Bronchial epithelial cell (primary cell): ENCODE measurements at regions not wholly inside any gene's neighbourhood (a gene's known extent, or its start where the extent isn't known, plus 50 kb on each side); places are given as distances from the start of the nearest gene placed in this dataset.
A peak's percentile ranks its signal among the peaks of the same experiment; 100 is the strongest.

Experiments used
- DNase-seq: peaks from one replicate; pipeline ENCODE4 v3.0.0-alpha.2; 2010; ENCODE audit warnings: low read depth
- FAIRE-seq: peaks from 2 replicates; lab custom pipeline; 2011; peaks lifted over from hg19 to GRCh38; lab: Jason Lieb, UNC
- H3K27me3 ChIP-seq: 2 replicates; pipeline ENCODE4 v1.5.1; 2011; ENCODE audit warnings: low read length; ENCODE audit not compliant: control insufficient read depth, insufficient read depth
- H3K36me3 ChIP-seq: 2 replicates; pipeline ENCODE4 v1.5.1; 2011; ENCODE audit warnings: low read length; ENCODE audit not compliant: control insufficient read depth, insufficient read depth
- H3K4me3 ChIP-seq: 2 replicates; pipeline ENCODE4 v1.5.1; 2011; ENCODE audit warnings: mild to moderate bottlenecking, low read depth, low read length, control low read depth
- TF ChIP-seq, protein P1 (sequence below): IDR thresholded peaks from 2 replicates; pipeline ENCODE4 v1.5.1; 2011; ENCODE audit warnings: mild to moderate bottlenecking, moderate library complexity, low read length, control low read depth, inconsistent platforms; ENCODE audit not compliant: insufficient read depth, severe bottlenecking

GRCh38 chr2:62354771-62355561, 151.0 kb downstream of the TMEM17 start:
- TF ChIP-seq, protein P1, sequence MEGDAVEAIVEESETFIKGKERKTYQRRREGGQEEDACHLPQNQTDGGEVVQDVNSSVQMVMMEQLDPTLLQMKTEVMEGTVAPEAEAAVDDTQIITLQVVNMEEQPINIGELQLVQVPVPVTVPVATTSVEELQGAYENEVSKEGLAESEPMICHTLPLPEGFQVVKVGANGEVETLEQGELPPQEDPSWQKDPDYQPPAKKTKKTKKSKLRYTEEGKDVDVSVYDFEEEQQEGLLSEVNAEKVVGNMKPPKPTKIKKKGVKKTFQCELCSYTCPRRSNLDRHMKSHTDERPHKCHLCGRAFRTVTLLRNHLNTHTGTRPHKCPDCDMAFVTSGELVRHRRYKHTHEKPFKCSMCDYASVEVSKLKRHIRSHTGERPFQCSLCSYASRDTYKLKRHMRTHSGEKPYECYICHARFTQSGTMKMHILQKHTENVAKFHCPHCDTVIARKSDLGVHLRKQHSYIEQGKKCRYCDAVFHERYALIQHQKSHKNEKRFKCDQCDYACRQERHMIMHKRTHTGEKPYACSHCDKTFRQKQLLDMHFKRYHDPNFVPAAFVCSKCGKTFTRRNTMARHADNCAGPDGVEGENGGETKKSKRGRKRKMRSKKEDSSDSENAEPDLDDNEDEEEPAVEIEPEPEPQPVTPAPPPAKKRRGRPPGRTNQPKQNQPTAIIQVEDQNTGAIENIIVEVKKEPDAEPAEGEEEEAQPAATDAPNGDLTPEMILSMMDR: no peak
- FAIRE-seq (no peak), DNase-seq (peak; percentile 56)
- Histone ChIP-seq H3K36me3 (no peaks in the 10 kb centered on the region), H3K27me3 (no peaks in the 10 kb centered on the region), H3K4me3 (no peak overlapping the region)

DNA sequence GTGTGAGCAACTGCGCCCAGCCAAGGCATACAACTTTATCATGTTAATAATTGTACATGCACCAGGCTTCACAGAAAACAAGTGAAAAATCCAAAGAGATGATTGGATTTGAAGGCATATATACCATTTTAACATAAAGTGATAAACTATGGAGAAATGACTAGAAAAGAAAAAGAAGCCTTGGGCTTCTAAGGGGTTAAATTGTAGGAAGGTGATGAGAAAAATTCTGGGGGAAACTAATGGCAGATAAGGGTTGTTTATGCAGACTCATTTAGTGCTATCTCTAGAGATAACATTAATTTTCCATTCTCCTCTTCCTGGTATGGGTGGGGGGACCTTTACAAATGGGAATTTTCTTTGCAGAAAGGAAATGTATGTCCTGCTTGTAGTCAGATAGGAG, 154.0 kb downstream of the TMEM17 start:
- no peak for FAIRE-seq
- Histone ChIP-seq H3K27me3 (no peaks in the 10 kb centered on the region), H3K4me3 (no peak overlapping the region), H3K36me3 (no peaks in the 10 kb centered on the region)
- no peak for DNase-seq
- TF ChIP-seq, protein P1: no peak

DNA sequence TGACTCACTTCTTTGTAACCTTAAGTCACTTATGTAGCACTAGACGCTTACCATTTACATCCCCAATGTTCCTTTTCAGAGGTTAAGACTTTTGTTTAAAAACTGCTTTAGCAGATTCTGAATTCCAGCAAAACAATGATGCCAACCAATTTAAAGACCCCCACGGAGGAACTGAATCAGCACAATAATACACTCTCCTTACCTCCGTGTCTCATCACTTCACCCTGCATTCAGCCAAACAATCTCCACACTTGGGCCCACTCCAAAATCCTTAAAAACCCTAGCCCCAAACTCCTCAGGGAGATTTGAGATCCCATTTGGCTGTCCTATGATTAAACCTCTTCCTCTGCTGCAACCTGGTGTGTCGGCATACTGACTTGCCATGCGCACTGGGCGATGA, 153.9 kb downstream of the B3GNT2 start:
- H3K36me3 ChIP-seq: no peaks in the 10 kb centered on the region
- H3K27me3 ChIP-seq: no peaks in the 10 kb centered on the region
- no peak for DNase-seq
- no peak overlapping the region for H3K4me3 ChIP-seq
- no peak for FAIRE-seq
- TF ChIP-seq, protein P1: no peak

DNA sequence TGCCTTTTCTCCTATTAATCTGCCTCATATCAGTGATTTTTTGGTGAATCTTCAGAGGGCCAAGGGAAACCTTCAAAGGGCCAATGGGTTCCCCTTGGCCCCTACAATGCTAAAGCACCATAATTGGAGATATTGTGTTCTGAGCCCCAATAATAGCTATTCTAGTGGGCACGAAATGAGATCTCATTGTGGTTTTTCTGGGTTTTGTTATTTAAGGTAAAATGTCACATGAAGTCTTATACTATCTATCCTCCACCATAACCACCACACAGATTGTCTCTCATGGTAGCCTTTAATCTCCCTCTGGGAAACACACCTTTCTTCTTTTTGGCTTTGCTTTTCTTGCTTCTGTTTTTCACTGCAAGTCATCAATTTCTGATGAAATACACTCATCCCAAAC, 152.8 kb downstream of the B3GNT2 start:
- H3K4me3 ChIP-seq: no peak overlapping the region
- no peaks in the 10 kb centered on the region for H3K27me3 ChIP-seq
- TF ChIP-seq, protein P1: no peak
- DNase-seq (no peak), FAIRE-seq (no peak)
- H3K36me3 ChIP-seq: no peaks in the 10 kb centered on the region

DNA sequence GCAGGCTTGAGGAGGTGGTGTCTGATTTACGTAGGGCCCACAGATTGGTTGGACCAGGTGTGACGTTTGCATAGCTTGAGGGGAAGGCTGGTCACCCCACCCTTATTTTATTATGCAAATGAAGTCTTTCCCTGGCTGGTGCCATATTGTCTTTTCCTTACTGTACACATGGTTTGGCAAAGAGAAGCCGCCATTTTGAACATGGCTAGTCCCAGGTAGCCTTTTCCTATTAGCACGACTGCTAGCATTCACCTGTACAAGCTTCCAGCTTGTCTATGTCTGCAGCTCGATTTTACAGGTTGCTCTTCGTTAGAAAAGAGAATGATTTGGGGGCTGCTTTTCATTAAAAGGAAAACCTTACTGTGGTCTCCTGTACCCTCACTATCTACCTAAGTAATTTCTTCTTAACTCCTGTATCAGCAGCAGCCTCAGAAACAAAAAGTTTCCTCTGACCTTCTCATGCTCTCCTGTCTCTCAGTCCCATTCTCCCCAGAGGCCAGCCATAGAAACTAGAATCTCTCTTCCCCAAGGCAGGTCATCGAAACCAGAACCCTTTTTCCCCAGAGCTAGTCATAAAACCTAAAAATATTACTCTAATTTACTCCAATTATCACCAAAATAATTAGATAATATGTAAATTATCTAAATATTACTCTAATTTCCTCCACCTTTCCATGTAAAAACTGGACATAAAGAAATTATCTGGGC, 151.8 kb downstream of the B3GNT2 start:
- Histone ChIP-seq H3K27me3 (no peaks in the 10 kb centered on the region), H3K4me3 (no peak overlapping the region), H3K36me3 (no peaks in the 10 kb centered on the region)
- DNase-seq (no peak), FAIRE-seq (no peak)
- TF ChIP-seq, protein P1: no peak
